ENCODE measurements at regions not wholly inside any gene's neighbourhood (a gene's known extent, or its start where the extent isn't known, plus 50 kb on each side); places are given as distances from the start of the nearest gene placed in this dataset.

DNA sequence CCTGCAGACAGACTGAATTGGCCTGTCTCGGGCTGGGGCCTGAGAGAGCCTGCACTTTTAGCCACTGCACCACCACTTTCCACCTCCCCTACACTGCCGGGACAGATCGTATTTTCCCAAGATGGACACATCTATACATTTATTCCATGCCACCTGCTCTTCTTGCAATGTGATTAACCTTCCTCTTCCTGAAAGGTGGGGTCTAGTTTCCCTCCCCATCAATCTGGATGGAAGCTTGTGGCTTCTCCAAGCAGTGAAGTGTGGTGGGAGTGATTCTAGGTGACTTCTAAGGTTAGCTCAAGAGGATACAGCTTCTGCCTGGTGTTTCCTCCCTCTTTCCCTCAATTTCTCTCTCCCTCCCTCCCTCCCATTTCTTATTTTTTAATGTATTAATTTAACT, 143.7 kb downstream of the GPCPD1 start:
- TF ChIP-seq, protein P1, sequence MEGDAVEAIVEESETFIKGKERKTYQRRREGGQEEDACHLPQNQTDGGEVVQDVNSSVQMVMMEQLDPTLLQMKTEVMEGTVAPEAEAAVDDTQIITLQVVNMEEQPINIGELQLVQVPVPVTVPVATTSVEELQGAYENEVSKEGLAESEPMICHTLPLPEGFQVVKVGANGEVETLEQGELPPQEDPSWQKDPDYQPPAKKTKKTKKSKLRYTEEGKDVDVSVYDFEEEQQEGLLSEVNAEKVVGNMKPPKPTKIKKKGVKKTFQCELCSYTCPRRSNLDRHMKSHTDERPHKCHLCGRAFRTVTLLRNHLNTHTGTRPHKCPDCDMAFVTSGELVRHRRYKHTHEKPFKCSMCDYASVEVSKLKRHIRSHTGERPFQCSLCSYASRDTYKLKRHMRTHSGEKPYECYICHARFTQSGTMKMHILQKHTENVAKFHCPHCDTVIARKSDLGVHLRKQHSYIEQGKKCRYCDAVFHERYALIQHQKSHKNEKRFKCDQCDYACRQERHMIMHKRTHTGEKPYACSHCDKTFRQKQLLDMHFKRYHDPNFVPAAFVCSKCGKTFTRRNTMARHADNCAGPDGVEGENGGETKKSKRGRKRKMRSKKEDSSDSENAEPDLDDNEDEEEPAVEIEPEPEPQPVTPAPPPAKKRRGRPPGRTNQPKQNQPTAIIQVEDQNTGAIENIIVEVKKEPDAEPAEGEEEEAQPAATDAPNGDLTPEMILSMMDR (IDR thresholded peaks at IDR 0.05) = no peak
- no peak for TF ChIP-seq POLR2A (IDR thresholded peaks at IDR 0.05)
